DND-41 (cell line): ENCODE measurements at regions not wholly inside any gene's neighbourhood (a gene's known extent, or its start where the extent isn't known, plus 50 kb on each side); places are given as distances from the start of the nearest gene placed in this dataset.

Source experiments
- EZH2 ChIP-seq: IDR thresholded peaks from 3 replicates; pipeline ENCODE4 v1.6.1; 2012; ENCODE audit warnings: borderline replicate concordance, low read depth, mild to moderate bottlenecking, moderate library complexity, low read length, inconsistent platforms; ENCODE audit not compliant: severe bottlenecking
- TF ChIP-seq, protein P1 (sequence below): IDR thresholded peaks from 2 replicates; pipeline ENCODE4 v1.5.1; 2012; ENCODE audit warnings: borderline replicate concordance, low read length, moderate library complexity, mild to moderate bottlenecking; ENCODE audit not compliant: poor library complexity, severe bottlenecking; ENCODE audit errors: extremely low read depth

- TF ChIP-seq, protein P1, sequence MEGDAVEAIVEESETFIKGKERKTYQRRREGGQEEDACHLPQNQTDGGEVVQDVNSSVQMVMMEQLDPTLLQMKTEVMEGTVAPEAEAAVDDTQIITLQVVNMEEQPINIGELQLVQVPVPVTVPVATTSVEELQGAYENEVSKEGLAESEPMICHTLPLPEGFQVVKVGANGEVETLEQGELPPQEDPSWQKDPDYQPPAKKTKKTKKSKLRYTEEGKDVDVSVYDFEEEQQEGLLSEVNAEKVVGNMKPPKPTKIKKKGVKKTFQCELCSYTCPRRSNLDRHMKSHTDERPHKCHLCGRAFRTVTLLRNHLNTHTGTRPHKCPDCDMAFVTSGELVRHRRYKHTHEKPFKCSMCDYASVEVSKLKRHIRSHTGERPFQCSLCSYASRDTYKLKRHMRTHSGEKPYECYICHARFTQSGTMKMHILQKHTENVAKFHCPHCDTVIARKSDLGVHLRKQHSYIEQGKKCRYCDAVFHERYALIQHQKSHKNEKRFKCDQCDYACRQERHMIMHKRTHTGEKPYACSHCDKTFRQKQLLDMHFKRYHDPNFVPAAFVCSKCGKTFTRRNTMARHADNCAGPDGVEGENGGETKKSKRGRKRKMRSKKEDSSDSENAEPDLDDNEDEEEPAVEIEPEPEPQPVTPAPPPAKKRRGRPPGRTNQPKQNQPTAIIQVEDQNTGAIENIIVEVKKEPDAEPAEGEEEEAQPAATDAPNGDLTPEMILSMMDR = no peak
- TF ChIP-seq EZH2 = no peak
Measured at GRCh38 chr14:106107703-106108102, 581.3 kb downstream of the TMEM121 start.
